T-cell (primary cell): ENCODE measurements at regions not wholly inside any gene's neighbourhood (a gene's known extent, or its start where the extent isn't known, plus 50 kb on each side); places are given as distances from the start of the nearest gene placed in this dataset.

Experiments
- ATAC-seq, 4 experiments: fragments of 200-7000 bp in 3 of 4; fragments of 150-1000 bp in 1 of 4; cut with Tn5 transposase; replicated peaks in 1 of 4; 1 replicate in 3 of 4; 2 replicates in 1 of 4; pipeline ENCODE4 v1.10.0; 2021; ENCODE audit warnings: moderate library complexity in 3 of 4, mild to moderate bottlenecking in 2 of 4, moderate number of reproducible peaks in 1 of 4
- CTCF ChIA-PET, 2 donors: fragments of 300-600 bp; sonication (Branson Sonifier 250); formaldehyde crosslinking; loops; one replicate each; lab custom pipeline; 2022; ENCODE audit warnings: antibody characterized with exemption in 2 of 2; lab: Charles Lee
- POLR2A ChIA-PET, 2 donors: fragments of 300-600 bp; sonication (Branson Sonifier 250); formaldehyde crosslinking; loops; one replicate each; lab custom pipeline; 2022; ENCODE audit warnings: antibody characterized with exemption in 2 of 2; lab: Charles Lee
- DNase-seq, 35 experiments: peaks; one replicate each; pipeline versions ENCODE4 v3.0.0 to v3.0.0-alpha.2; 2013 to 2023
- H3K27ac ChIP-seq: one replicate; pipeline ENCODE4 v1.5.1; 2013; ENCODE audit warnings: low read length
- H3K27me3 ChIP-seq, 2 experiments: replicated peaks in 1 of 2; 1 replicate in 1 of 2; 2 replicates in 1 of 2; pipeline versions ENCODE4 v1.6.1 to v1.7.0; 2013; ENCODE audit warnings: low read length in 1 of 2, mixed read lengths in 1 of 2; ENCODE audit not compliant: control insufficient read depth in 2 of 2, insufficient read depth in 2 of 2; ENCODE audit errors: extremely low read depth in 1 of 2
- H3K36me3 ChIP-seq, 2 donors: 1 replicate in 1 of 2; 2 replicates in 1 of 2; pipeline versions ENCODE4 v1.6.1 to v1.7.0; 2013; ENCODE audit warnings: low read length in 1 of 2; ENCODE audit not compliant: control insufficient read depth in 2 of 2, insufficient read depth in 1 of 2; ENCODE audit errors: extremely low read depth in 1 of 2
- H3K4me1 ChIP-seq, 2 experiments: 1 replicate in 1 of 2; 2 replicates in 1 of 2; pipeline versions ENCODE4 v1.6.1 to v1.7.0; 2013; ENCODE audit warnings: low read length in 2 of 2, mixed read lengths in 1 of 2; ENCODE audit not compliant: insufficient read depth in 2 of 2, control insufficient read depth in 1 of 2; ENCODE audit errors: extremely low read depth in 1 of 2
- H3K4me3 ChIP-seq, 2 donors: 1 replicate in 1 of 2; 2 replicates in 1 of 2; pipeline versions ENCODE4 v1.5.1 to v1.7.0; 2013; ENCODE audit warnings: mild to moderate bottlenecking in 2 of 2, low read length in 1 of 2, moderate library complexity in 1 of 2; ENCODE audit not compliant: control insufficient read depth in 1 of 2; ENCODE audit errors: extremely low read depth in 1 of 2
- H3K9me3 ChIP-seq: 2 replicates; pipeline ENCODE4 v1.7.0; 2013
- H3K27ac Mint-ChIP-seq, 2 donors: one replicate each; pipeline ENCODE4 v1.8.0; 2020 to 2021; ENCODE audit warnings: mild to moderate bottlenecking in 2 of 2, mixed read lengths in 2 of 2
- H3K27me3 Mint-ChIP-seq, 2 donors: one replicate each; pipeline ENCODE4 v1.8.0; 2021 to 2022; ENCODE audit warnings: mixed read lengths in 2 of 2
- H3K36me3 Mint-ChIP-seq: one replicate; pipeline ENCODE4 v1.8.0; 2021; ENCODE audit warnings: mixed read lengths
- H3K4me1 Mint-ChIP-seq, 3 donors: one replicate each; pipeline ENCODE4 v1.8.0; 2020 to 2022; ENCODE audit warnings: mixed read lengths in 3 of 3, mild to moderate bottlenecking in 1 of 3
- H3K4me3 Mint-ChIP-seq, 3 donors: one replicate each; pipeline ENCODE4 v1.8.0; 2020 to 2022; ENCODE audit warnings: mild to moderate bottlenecking in 3 of 3, mixed read lengths in 3 of 3, moderate library complexity in 3 of 3
- H3K9me3 Mint-ChIP-seq, 3 donors: one replicate each; pipeline ENCODE4 v1.8.0; 2020 to 2022; ENCODE audit warnings: mixed read lengths in 3 of 3
- WGBS: methylation state at CpG from one replicate; pipeline ENCODE4 v1.1.5; 2013; ENCODE audit warnings: missing lambda C conversion rate; ENCODE audit not compliant: insufficient coverage; 5-methylcytosine and 5-hydroxymethylcytosine counted together

- peak overlapping the region in 1 of 2 donors; percentile 9 for H3K27ac Mint-ChIP-seq
- no peaks in the 10 kb centered on the region for H3K27me3 Mint-ChIP-seq
- 63% methylated on average over 2 of the region's 2 CpGs for WGBS
- H3K4me3 Mint-ChIP-seq: peak overlapping the region in 1 of 3 donors; percentile 24
- ATAC-seq: no peak
- Histone ChIP-seq H3K36me3 (no peaks in the 10 kb centered on the region), H3K9me3 (no peaks in the 10 kb centered on the region), H3K27me3 (no peaks in the 10 kb centered on the region), H3K4me3 (no peak overlapping the region), H3K4me1 (peaks cover 11 to 19% of the 10 kb centered on the region in 2 experiments), H3K27ac (no peak overlapping the region)
- ChIA-PET POLR2A (no interaction called here), CTCF (no interaction called here)
- DNase-seq: no peak
- H3K4me1 Mint-ChIP-seq: peaks cover 29 to 38% (median 34%) of the 10 kb centered on the region in 3 donors
- no peaks in the 10 kb centered on the region for H3K9me3 Mint-ChIP-seq
- no peaks in the 10 kb centered on the region for H3K36me3 Mint-ChIP-seq
Observed at GRCh38 chr1:212224102-212224501, 61.1 kb upstream of the PPP2R5A start.

DNA sequence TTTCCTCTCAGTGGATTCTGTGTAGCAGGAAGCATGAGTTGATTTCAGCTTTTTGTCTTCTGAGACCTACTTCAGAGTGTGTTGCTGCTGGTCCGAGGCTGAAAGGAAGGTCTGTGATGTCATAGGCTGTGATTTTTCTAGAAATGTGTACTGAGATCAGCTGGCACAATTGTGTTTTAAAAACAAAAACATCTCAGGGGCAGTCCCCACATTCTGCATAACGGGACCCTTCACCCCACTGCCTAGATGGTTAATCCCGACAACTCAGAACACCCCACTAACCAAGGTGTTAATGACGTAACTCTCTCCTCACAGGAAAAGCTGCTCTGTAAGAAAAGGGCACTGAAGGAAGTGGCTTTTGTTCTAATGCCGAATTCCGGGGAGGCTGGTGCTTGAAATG lies 59.8 kb upstream of the PPP2R5A start:
- Histone ChIP-seq H3K4me3 (no peak overlapping the region), H3K36me3 (no peaks in the 10 kb centered on the region), H3K4me1 (peaks cover 10 to 19% of the 10 kb centered on the region in 2 experiments), H3K27me3 (no peaks in the 10 kb centered on the region), H3K9me3 (no peaks in the 10 kb centered on the region), H3K27ac (peak overlapping the region; percentile 78)
- peak in 33 of 35 experiments; percentile 1 to 78 (median 25) for DNase-seq
- Mint-ChIP-seq H3K36me3 (no peaks in the 10 kb centered on the region), H3K4me3 (peak overlapping the region; percentile 10 to 65 (median 51)), H3K9me3 (no peaks in the 10 kb centered on the region), H3K27me3 (no peaks in the 10 kb centered on the region), H3K4me1 (peaks cover 27 to 34% (median 31%) of the 10 kb centered on the region in 3 donors), H3K27ac (peak overlapping the region; percentile 69 to 83)
- POLR2A ChIA-PET: interaction anchor here (0.6 kb wide), 2 partner anchors 10 to 105 kb away, joined by 3 to 5 read pairs; no protein-coding TSS in a partner anchor
- 17% methylated on average over 1 of the region's 6 CpGs for WGBS
- CTCF ChIA-PET: interaction anchor here in 1 of 2 donors (0.9 kb wide), 1 partner anchor 60 kb away, joined by 3 read pairs; no protein-coding TSS in a partner anchor
- peak in 3 of 4 experiments; percentile 56 to 93 (median 72) for ATAC-seq

- peaks cover 10 to 19% of the 10 kb centered on the region in 2 experiments for H3K4me1 ChIP-seq
- no peaks in the 10 kb centered on the region for H3K9me3 ChIP-seq
- ATAC-seq (peak in 3 of 4 experiments; percentile 23 to 41 (median 28)), DNase-seq (peak in 1 of 35 experiments; percentile 7)
- CTCF ChIA-PET: interaction anchor here in 1 of 2 donors (0.9 kb wide), 1 partner anchor 60 kb away, joined by 3 read pairs; no protein-coding TSS in a partner anchor
- H3K27ac ChIP-seq: peak overlapping the region; percentile 78
- Mint-ChIP-seq H3K4me3 (peak overlapping the region in 1 of 3 donors; percentile 65), H3K27me3 (no peaks in the 10 kb centered on the region), H3K27ac (peak overlapping the region; percentile 69 to 83), H3K4me1 (peaks cover 27 to 34% (median 31%) of the 10 kb centered on the region in 3 donors), H3K9me3 (no peaks in the 10 kb centered on the region), H3K36me3 (no peaks in the 10 kb centered on the region)
- POLR2A ChIA-PET: interaction anchor here in 1 of 2 donors (0.6 kb wide), 1 partner anchor 9 kb away, joined by 5 read pairs; no protein-coding TSS in a partner anchor
- no peaks in the 10 kb centered on the region for H3K36me3 ChIP-seq
- no peaks in the 10 kb centered on the region for H3K27me3 ChIP-seq
- 89% methylated on average over 3 of the region's 4 CpGs for WGBS
- H3K4me3 ChIP-seq: no peak overlapping the region
Observed at GRCh38 chr1:212225871-212226302, 59.3 kb upstream of the PPP2R5A start.

DNA sequence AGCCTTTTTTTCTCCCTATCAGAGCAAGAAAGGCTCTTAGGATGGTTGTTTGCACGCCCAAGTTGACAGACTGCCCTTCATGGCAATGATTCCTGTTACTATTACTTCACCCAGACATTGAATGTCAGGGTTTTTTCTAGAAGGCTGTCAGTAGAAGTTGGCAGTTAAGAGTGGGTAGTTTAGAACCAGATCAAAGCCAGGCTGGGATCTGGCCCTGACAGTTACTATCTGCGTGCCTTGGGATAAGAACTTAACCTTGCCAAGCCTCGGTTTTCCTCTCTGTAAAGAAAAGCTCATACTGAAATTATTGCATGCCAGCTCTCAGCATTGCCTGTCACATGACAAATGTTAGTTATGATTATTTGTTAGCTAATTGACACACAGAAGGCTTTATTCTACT lies 58.7 kb upstream of the PPP2R5A start:
- peak overlapping the region; percentile 78 for H3K27ac ChIP-seq
- ChIA-PET CTCF (interaction anchor here in 1 of 2 donors (0.9 kb wide), 1 partner anchor 59 kb away, joined by 3 read pairs; no protein-coding TSS in a partner anchor), POLR2A (no interaction called here)
- no peaks in the 10 kb centered on the region for H3K36me3 ChIP-seq
- H3K27ac Mint-ChIP-seq: peak overlapping the region in 1 of 2 donors; percentile 84
- DNase-seq (no peak), ATAC-seq (no peak)
- H3K27me3 ChIP-seq: no peaks in the 10 kb centered on the region
- peak overlapping the region in 1 of 3 donors; percentile 46 for H3K4me3 Mint-ChIP-seq
- H3K9me3 Mint-ChIP-seq: no peaks in the 10 kb centered on the region
- H3K4me1 Mint-ChIP-seq: peaks cover 31 to 40% (median 36%) of the 10 kb centered on the region in 3 donors
- H3K4me1 ChIP-seq: peaks cover 10 to 19% of the 10 kb centered on the region in 2 experiments
- no CpG with 5 or more reads among the region's 3 CpGs for WGBS
- H3K4me3 ChIP-seq: no peak overlapping the region
- no peaks in the 10 kb centered on the region for H3K9me3 ChIP-seq
- no peaks in the 10 kb centered on the region for H3K27me3 Mint-ChIP-seq
- no peaks in the 10 kb centered on the region for H3K36me3 Mint-ChIP-seq

- no peaks in the 10 kb centered on the region for H3K9me3 ChIP-seq
- ATAC-seq (no peak), DNase-seq (no peak)
- H3K36me3 Mint-ChIP-seq: no peaks in the 10 kb centered on the region
- H3K9me3 Mint-ChIP-seq: no peaks in the 10 kb centered on the region
- H3K27me3 Mint-ChIP-seq: no peaks in the 10 kb centered on the region
- H3K4me3 Mint-ChIP-seq: no peak overlapping the region
- CTCF ChIA-PET: interaction anchor here in 1 of 2 donors (0.7 kb wide), 1 partner anchor 474 kb away, joined by 3 read pairs; no protein-coding TSS in a partner anchor
- POLR2A ChIA-PET: no interaction called here
- no peak overlapping the region for H3K27ac Mint-ChIP-seq
- no peaks in the 10 kb centered on the region for H3K36me3 ChIP-seq
- no peaks in the 10 kb centered on the region for H3K27me3 ChIP-seq
- no CpG with 5 or more reads among the region's 2 CpGs for WGBS
- peaks cover 10 to 25% of the 10 kb centered on the region in 2 experiments for H3K4me1 ChIP-seq
- no peak overlapping the region for H3K27ac ChIP-seq
- no peak overlapping the region for H3K4me3 ChIP-seq
- H3K4me1 Mint-ChIP-seq: peaks cover 42 to 50% (median 49%) of the 10 kb centered on the region in 3 donors
Observed at GRCh38 chr1:212228076-212228475, 57.1 kb upstream of the PPP2R5A start.

- peaks cover 42 to 54% (median 50%) of the 10 kb centered on the region in 3 donors for H3K4me1 Mint-ChIP-seq
Observed at GRCh38 chr1:212228591-212229119, 56.6 kb upstream of the PPP2R5A start.

More at GRCh38 chr1:212228591-212229119, 56.6 kb upstream of the PPP2R5A start:
- ATAC-seq (no peak), DNase-seq (no peak)
- ChIA-PET CTCF (no interaction called here), POLR2A (no interaction called here)
- Mint-ChIP-seq H3K27ac (no peak overlapping the region), H3K27me3 (no peaks in the 10 kb centered on the region), H3K9me3 (no peaks in the 10 kb centered on the region), H3K36me3 (no peaks in the 10 kb centered on the region), H3K4me3 (no peak overlapping the region)
- Histone ChIP-seq H3K27ac (no peak overlapping the region), H3K36me3 (no peaks in the 10 kb centered on the region), H3K4me3 (no peak overlapping the region), H3K27me3 (no peaks in the 10 kb centered on the region), H3K4me1 (peaks cover 10 to 25% of the 10 kb centered on the region in 2 experiments), H3K9me3 (no peaks in the 10 kb centered on the region)
- 83% methylated on average over 5 of the region's 8 CpGs for WGBS
